ENCODE measurements at regions not wholly inside any gene's neighbourhood (a gene's known extent, or its start where the extent isn't known, plus 50 kb on each side); places are given as distances from the start of the nearest gene placed in this dataset.

- no peak for DNase-seq (ENCODE audit: low read depth, low spot score)
- ATAC-seq, result no peak
- no peaks in the 10 kb centered on the region for H3K9me3 ChIP-seq (ENCODE audit: control insufficient read depth, insufficient read depth, low read depth, low read length)
- no peaks in the 10 kb centered on the region for H3K36me3 ChIP-seq (ENCODE audit: control insufficient read depth, insufficient read depth, low read length)
- in situ Hi-C loops (cut with HindIII; ENCODE audit: low pct_unique_long_range_greater_than_20kb, low sequenced_read_pairs), result no loop called here
- ChIA-PET CTCF (no interaction called here), POLR2A (no interaction called here)
- intact Hi-C loops (cut with micrococcal nuclease; ENCODE audit: unreplicated experiment), result no loop called here
- peaks cover 3% of the 10 kb centered on the region for H3K27me3 ChIP-seq (ENCODE audit: control insufficient read depth, insufficient read depth, low read length)
- TF ChIP-seq CTCF (IDR thresholded peaks at IDR 0.05) (no peak), POLR2AphosphoS5 (IDR thresholded peaks at IDR 0.05; ENCODE audit: low read depth, low read length) (no peak), REST (IDR thresholded peaks at IDR 0.05; ENCODE audit: insufficient read depth in 1 of 2, low read depth in 2 of 2, low read length in 1 of 2) (no peak), TCF7L2 (IDR thresholded peaks at IDR 0.05; ENCODE audit: low read depth, low read length) (no peak), SIN3A (IDR thresholded peaks at IDR 0.05; ENCODE audit: borderline replicate concordance, insufficient read depth, low read depth, low read length) (no peak)
- H3K4me3 ChIP-seq (ENCODE audit: low read depth in 2 of 2, low read length in 2 of 2), result no peak overlapping the region
- H3K27ac ChIP-seq (ENCODE audit: low read length), result no peak overlapping the region
- no peaks in the 10 kb centered on the region for H3K4me1 ChIP-seq (ENCODE audit: control insufficient read depth, insufficient read depth, low read length)
- no TSS peak for BruUV-seq (replicated peaks)
Observed at GRCh38 chr11:134760957-134761356, 348.9 kb upstream of the B3GAT1 start.

GRCh38 chr11:134760299-134760698 lies 348.3 kb upstream of the B3GAT1 start:
- POLR2A ChIA-PET, result no interaction called here
- in situ Hi-C loops (cut with HindIII; ENCODE audit: low pct_unique_long_range_greater_than_20kb, low sequenced_read_pairs), result no loop called here

More at GRCh38 chr11:134760299-134760698, 348.3 kb upstream of the B3GAT1 start:
- DNase-seq (ENCODE audit: low read depth, low spot score) (no peak), ATAC-seq (no peak)
- no TSS peak for BruUV-seq (replicated peaks)
- Histone ChIP-seq H3K36me3 (ENCODE audit: control insufficient read depth, insufficient read depth, low read length) (no peaks in the 10 kb centered on the region), H3K9me3 (ENCODE audit: control insufficient read depth, insufficient read depth, low read depth, low read length) (no peaks in the 10 kb centered on the region), H3K27me3 (ENCODE audit: control insufficient read depth, insufficient read depth, low read length) (peaks cover 3% of the 10 kb centered on the region; the same call in 1 of the 2 replicates), H3K4me1 (ENCODE audit: control insufficient read depth, insufficient read depth, low read length) (no peaks in the 10 kb centered on the region), H3K4me3 (ENCODE audit: low read depth in 2 of 2, low read length in 2 of 2) (no peak overlapping the region), H3K27ac (ENCODE audit: low read length) (no peak overlapping the region)
- TF ChIP-seq REST (IDR thresholded peaks at IDR 0.05; ENCODE audit: insufficient read depth in 1 of 2, low read depth in 2 of 2, low read length in 1 of 2) (no peak), CTCF (IDR thresholded peaks at IDR 0.05) (no peak), POLR2AphosphoS5 (IDR thresholded peaks at IDR 0.05; ENCODE audit: low read depth, low read length) (no peak), TCF7L2 (IDR thresholded peaks at IDR 0.05; ENCODE audit: low read depth, low read length) (no peak), SIN3A (IDR thresholded peaks at IDR 0.05; ENCODE audit: borderline replicate concordance, insufficient read depth, low read depth, low read length) (no peak)
- CTCF ChIA-PET, result no interaction called here
- intact Hi-C loops (cut with micrococcal nuclease; ENCODE audit: unreplicated experiment), result no loop called here

All from Panc1 (cell line).